GM19324 (cell line): ENCODE measurements at regions not wholly inside any gene's neighbourhood (a gene's known extent, or its start where the extent isn't known, plus 50 kb on each side); places are given as distances from the start of the nearest gene placed in this dataset.
A peak's percentile ranks its signal among the peaks of the same experiment; 100 is the strongest.
"Not testable (repeated sequence)": the region's sequence is repeated elsewhere in the genome, so short reads cannot be mapped to it uniquely, and the experiment has no call there.

Experiments used
- ATAC-seq: cut with Tn5 transposase; IDR thresholded peaks from one replicate; pipeline ENCODE4 v1.9.1; 2021; ENCODE audit warnings: mild to moderate bottlenecking, moderate library complexity; ENCODE audit not compliant: unreplicated experiment, low FRiP score

DNA sequence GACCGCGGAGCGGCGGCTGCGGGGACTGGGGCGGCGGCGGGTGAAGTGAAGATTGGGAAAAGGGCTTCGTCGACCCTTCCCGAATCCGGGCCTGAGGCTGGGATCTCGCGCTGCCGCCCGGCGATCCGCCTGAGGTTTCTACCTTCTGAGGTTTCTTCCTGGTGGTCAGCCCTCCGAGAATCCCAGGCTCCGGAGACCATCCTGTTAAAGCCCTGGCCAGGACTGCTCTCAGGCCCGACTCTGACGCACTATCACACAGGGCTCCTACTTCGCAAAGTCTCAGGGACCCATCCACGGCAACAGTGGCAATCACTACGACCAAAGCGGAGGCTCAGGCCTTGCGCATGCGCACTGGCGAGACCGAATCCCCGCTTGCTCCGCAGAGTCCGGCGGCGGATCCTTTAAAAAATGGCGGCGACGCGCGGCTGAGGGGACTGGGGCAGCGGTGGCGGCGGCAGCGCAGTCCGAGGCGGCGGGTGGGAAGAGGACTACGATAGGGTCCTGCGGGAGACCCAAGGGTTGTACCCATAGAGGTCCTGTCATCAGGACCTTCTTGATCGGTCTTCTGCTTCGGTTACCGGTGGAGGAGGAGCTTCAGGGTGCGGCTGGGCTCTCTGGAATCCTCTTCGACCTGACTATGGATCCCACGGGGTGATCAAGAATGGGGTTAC, 157.2 kb upstream of the ZNF337 start:
- ATAC-seq: peak; percentile 80

DNA sequence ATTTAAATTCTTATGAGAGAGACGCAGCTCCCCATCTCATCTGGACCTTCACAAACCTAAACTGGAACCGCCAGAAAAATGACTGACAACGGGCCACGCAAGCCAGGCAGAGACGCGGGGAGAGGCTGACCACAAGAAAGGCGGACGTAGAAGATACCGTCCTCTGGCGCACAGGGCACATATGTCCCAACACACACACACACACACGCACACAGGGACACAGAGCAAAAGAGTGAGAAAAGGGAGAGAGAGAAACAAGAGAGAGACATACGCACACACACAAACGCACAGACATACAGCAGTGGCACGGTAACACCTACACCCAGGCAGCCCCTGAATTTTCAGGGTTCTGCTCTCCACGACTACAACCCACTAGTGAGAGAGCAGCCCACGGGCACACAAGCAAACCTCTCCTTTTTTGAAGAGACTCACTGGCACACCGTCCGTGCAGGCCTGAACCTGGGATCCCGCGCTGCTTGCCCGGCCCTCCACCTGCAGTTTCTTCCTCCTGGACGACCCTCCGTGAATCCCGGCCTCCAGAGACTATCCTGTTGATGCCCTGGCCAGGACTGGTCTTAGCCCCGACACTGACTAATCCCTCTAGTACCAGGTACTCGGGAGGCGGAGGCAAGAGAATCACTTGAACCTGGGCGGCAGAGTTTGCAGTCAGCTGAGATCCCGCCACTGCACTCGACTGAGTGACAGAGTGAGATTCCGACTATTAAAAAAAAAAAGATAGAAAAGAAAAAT, 156.5 kb upstream of the ZNF337 start:
- ATAC-seq: not testable (repeated sequence)

DNA sequence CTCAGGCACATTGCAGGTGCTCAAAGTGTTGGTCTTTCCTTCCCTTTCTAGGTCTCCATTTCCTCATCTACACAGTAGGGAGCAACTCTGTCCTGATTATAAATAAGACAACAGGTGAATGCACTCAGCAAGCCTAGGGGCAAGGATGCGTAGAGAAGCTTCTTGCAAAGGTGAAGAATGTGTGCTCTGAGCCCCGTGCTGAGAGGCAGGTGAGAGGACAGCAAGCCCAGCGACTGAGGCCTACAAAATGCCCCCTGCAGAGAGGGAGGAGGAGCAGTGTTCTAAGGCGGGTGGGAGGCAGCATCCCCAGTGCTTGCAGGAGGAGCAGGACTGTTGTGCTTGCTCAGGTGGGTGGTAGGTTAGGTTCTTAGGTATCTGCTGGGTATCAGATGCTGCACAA, 153.5 kb upstream of the ZNF337 start:
- ATAC-seq: not testable (repeated sequence)

DNA sequence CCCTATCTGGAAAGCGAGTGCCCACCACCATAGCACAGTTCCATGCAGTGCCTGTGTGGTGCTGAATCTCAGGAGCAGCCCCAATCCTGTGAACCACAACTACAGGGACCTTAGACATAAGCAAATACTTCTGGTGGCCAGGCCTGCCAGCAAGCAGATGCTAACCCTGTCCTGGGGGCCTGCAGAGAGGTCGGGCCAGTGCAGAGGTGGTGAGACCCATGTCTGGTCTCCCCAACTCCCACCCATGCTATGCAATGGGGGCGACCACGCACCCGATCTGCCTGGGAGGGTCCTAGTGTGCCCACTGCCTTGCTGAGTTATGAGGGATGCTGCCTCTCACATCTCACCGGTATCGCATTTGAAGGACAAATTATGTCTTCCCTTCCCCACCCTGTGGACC, 151.6 kb upstream of the ZNF337 start:
- no peak for ATAC-seq

DNA sequence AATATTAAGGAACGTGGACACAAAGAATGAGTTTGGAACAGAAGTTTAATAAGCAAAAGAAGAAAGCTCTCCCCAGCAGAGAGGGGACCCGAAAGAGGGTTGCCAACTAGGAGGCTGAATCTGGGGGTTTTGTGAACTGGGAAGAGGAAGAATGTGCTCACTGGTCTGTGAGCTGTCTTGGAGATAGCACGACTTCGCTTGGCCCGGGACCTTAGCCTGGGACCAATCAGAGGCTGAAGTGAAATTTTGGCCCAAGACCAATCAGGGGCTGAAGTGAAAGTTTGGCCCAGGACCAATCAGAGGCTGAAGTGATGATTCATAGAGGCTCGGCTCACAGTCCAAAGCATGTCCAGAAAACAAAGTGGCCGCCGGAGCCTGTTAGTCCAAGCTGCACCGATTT, 148.0 kb upstream of the ZNF337 start:
- not testable (repeated sequence) for ATAC-seq

DNA sequence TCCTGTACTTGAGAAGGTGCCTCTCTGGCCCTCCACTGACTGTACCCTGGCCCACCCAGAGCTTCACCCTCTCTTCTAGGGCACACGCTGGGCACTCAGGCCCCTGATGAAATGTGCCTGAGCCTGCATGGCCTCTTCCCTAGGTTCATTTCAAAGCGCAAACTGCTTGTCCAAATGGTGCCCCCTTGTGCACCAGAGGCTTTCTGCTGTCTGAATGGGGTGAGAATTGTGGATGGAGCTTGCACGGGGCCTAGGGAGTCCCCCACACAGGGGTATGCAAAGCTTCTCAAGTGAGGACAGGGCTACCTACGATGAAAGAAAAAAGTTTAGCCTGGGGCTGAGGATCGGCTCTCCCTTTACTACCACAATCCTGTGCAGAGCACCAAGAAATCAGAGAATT, 116.9 kb upstream of the ZNF337 start:
- ATAC-seq: not testable (repeated sequence)

DNA sequence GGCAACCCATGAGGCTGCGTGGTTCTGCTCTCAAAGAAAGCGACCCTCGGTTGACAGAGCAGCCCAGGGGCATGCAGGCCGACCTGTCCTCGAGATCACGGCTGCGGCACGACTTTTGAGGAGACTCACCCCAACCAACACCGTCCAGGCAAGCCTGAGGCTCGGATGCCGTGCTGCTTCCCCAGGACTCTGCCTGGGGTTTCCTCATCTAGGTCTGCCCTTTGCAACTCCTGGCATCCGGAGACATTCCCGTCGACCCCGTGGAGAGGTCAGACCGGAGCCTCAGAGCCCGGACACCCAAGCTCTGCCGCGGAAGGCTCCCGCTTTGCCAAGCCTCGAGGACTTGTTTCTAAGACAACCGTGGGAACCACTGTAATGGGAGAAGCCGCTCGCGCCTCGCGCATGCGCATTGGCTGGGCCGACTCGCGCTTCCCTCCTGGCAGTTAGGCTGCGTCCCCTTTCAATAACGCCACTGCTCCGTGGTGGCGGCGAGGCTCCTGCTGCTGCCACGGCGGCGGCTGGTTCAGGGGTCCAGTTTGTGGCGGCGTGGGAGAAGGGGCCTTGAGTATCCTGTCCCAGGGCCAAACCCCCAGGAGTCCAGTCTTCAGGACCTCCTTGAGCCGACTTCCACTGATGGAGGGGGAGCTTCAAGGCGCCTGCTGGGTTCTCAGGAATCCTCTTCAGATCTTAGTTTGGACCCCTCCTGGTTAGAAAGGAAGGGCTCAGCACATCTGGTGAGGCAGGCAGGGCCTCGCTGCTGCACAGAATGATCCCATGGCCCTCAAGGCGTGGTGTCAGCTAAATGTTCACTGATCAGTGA, 101.7 kb upstream of the ZNF337 start:
- ATAC-seq: not testable (repeated sequence)

DNA sequence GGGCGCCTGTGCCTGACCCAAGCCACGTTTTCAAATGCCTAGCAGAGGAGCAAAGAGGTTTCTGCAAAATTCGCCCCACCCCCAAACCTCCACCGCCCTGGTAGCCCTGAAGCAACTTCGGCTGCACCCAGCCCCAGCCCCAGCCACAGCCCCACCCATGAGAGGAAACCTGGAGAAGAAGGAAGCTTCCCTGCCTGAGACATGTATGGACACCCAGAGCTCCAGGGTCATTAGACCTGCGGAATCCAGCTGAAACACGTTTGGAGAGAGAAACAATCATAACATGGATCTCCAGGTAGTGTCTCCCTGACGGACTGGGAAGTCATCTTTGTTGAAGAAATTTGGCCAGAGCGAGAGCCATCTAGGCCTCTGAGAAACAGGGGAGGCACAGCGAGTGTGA, 100.4 kb upstream of the ZNF337 start:
- not testable (repeated sequence) for ATAC-seq

DNA sequence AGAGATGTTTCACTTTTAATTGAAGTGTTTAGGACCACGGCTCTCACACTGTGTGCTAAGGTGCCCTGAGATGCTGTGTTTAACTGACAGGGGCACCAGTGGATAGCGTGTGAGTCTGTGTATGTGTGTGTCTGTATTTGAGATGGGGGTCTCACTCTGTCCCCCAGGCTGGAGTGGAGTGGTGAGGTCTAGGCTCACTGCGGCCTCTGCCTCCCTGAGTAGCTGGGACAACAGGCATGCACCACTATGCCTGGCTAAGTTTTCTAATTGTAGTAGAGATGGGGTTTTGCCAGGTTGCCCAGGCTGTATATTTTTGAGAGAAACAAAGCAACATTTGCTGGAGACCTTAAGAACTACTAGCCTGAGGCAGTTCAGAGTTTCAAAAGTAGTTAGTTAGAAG, 80.6 kb upstream of the ZNF337 start:
- ATAC-seq: not testable (repeated sequence)

DNA sequence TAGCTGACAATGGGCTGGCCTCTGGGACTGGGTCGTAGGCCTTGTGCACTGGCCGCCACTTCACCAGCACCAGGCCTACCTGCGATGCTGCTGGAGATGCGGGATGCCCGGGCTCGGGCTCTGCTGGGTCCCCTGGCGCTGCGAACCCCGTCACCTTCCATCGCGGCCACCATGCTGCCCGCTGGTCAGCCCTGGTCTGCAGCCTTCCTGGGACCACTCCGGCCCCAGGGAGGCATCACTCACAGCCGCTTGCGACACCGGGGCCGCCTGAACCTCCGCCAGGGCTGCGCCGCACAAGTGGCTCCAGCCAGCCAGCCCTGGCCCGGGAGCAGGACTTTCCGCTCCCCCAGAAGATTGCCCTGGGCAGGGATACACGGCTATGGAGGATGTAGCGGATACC, 78.1 kb upstream of the ZNF337 start:
- not testable (repeated sequence) for ATAC-seq

DNA sequence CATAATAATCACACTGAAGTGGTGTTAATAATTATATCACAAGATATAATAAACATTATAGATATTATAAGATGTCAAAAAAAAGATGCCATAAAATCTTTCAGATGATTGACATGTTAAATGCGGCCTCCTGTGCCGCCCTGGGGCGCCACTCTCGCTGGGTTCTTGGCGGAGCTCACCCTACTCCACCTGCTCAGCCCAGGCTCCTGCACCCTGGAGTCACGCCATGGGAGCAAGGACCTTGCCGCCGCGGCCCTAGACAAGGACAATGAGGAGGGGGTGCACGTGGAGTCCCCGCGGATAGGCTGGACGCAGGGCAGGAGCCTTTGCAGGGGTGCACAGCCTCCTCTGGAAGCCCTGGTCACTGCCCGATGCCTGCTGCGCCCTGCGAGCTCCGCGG, 77.5 kb upstream of the ZNF337 start:
- not testable (repeated sequence) for ATAC-seq

DNA sequence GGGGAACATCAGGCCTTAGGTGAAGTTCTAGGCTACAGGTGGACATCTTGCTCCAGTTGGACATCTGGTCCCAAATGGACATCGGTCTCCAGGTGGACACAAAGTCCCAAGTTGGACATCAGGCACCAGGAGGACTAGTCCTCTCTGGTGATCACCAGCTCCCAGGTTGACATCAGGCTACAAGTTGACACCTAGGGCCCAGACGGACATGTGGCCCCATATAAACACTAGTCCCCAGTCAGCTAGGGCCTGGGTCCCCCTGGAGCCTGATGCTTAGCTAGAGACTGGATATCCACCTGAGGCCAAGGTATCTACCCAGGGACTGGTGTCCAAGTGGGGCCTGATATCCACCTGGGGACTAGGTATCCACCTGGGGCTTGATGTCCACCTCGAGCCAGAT, 75.8 kb upstream of the ZNF337 start:
- not testable (repeated sequence) for ATAC-seq

DNA sequence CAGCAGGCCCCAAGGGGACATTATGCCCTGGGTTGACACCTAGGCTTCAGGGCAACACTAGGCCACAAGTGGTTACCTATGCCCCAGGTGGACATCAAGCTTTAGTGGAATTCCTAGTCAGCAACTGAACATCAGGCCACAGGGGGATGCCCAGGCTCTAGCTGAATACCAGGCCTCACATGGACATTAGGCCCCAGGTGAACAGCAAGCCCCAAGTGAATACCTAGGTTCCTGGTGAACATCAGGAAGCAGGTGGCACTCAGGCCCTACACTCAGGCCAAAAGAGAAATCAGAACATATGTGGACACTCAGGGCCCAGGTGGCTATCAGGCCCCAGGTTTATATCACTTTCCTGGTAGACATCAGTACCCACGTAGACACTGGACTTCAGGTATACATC, 75.2 kb upstream of the ZNF337 start:
- ATAC-seq: not testable (repeated sequence)

DNA sequence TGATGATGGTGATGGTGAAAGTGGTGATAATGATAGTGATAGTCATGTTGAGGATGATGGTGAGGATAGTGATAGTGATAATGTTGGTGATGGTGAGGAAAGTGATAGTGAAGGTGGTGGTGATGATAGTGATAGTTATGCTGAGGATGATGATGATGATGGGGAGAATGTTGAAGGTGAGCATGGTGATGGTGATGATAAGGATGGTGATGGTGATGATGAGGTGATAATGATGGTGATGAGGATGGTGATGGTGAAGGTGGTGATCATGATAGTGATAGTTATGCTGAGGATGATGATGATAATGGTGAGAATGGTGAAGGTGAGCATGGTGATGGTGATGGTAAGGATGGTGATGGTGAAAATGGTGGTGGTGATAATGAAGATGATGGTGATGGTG, 64.9 kb upstream of the ZNF337 start:
- no peak for ATAC-seq

DNA sequence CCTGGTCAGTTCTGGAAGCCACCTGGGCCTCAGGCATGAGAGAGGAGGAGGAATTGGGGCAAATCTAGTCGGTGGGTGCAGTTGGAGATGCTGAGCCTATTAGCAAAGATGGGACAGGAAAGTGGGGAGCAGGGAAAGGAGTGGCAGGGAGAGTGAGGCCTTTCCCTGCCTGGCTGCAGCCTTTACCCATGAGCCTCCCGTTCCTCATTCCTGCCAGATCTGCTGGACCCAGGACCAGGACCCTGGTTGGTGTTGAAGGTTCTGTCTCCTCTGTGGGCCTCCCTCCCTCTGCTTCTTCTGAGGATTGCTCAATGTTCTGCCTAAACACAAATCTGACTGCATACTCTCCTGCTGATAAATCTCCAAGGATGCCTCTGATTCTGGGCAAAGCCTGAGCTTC, 64.4 kb upstream of the ZNF337 start:
- ATAC-seq: not testable (repeated sequence)

DNA sequence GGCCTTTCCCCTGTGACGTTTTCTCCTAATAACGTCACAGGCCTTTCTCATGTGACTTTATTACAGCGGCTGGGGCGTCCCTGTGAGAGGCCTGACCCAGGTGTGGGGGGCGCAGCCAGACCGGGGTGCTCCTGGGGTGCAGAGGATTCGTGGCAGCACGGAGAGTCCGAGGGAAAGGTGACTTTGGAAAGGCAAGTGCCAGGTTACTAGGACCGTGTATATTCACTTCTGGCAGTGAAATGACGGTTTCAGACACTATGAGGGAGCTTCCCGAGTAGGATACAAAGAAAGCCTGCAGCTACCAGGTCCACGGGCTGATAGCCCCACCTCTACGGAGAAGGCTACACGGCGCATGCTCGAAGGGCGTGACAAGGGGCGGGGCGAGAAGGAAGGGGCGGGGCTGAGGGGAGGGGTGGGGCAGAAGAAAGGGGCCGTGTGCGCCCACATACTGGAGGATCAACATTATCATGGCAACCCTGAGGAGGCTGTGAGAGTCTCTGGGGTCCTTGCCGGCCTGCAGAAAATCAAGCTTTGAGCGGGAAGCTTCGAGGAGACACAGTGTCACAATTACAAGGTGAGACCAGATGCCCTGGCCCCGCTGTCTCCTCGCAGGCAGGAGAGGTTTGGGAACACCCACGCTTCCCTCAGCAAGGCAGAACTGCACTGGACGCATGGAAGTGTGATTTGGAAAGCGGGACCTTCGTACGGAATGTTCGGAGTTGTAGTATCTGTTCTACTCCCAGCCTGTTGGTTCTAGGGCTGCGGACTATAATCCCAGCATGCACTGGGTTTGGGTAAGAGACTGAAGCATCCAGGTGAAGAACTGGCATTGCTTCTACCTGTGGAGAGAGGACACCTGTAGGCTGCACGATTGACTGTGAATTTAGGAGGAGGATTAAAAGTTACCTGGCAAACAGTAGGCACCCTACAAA, 54.4 kb upstream of the ZNF337 start:
- peak; percentile 84 for ATAC-seq

DNA sequence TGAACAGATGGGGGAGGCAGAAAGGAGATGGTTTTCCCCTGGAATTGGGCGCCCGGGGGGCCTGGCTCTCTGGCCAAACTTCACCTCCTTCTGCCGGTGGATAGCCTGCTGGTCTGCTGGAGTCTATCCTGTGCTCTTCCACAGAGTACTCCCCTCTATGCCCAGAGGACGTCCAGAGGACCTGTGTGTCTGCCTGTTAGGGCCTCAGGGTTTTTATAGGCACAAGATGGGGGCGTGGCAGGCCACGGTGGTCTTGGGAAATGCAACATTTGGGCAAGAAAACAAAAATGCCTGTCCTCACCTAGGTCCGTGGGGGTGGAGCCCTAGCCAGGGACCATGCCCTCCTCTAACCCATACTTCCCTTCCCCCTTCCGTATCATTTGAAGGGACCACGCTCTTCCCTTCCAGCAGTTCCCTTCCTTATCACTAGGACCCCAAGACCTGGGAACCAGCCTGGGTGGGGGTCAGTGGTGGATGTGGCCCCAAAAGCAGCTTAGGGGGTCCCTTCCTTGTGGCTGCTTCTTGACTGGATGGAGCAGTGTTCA, 53.6 kb upstream of the ZNF337 start:
- ATAC-seq: no peak

DNA sequence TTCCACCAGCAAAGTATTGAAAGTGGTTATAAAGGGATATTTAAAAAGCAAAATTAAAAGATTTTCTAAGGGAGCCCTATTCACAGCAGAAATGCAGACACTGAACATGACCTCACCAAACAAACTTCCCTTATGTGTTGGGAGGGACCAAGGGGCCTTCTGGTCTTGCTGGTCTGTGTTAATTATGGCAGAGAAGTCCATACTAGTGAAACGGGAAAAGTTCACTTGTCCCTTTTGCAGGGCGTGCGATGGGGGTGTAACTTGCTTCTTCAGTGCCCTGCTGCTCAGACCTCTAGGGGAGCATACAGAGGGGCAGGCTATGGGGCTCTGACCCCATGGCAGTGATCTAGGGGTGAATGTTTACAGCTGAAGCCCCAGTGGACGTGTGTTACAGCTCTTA, 53.0 kb upstream of the ZNF337 start:
- ATAC-seq: no peak
